Liver (tissue), 7 donors: ENCODE measurements at regions not wholly inside any gene's neighbourhood (a gene's known extent, or its start where the extent isn't known, plus 50 kb on each side); places are given as distances from the start of the nearest gene placed in this dataset.

Experiments used
- DNase-seq: peaks from one replicate; pipeline ENCODE4 v3.0.0-alpha.2; 2017; ENCODE audit warnings: low spot score
- H3K27ac ChIP-seq, 2 donors: one replicate each; pipeline ENCODE4 v1.7.0; 2013; ENCODE audit warnings: inconsistent platforms in 2 of 2, low read length in 2 of 2, control low read depth in 1 of 2, low read depth in 1 of 2, mild to moderate bottlenecking in 1 of 2
- H3K27me3 ChIP-seq, 4 donors: one replicate each; pipeline versions ENCODE4 v1.6.1 to v1.7.0; 2013; ENCODE audit warnings: low read length in 3 of 4, inconsistent platforms in 1 of 4, mild to moderate bottlenecking in 1 of 4, moderate library complexity in 1 of 4; ENCODE audit not compliant: control insufficient read depth in 4 of 4, insufficient read depth in 4 of 4
- H3K36me3 ChIP-seq, 4 donors: one replicate each; pipeline versions ENCODE4 v1.6.1 to v1.7.0; 2013; ENCODE audit warnings: low read length in 3 of 4, mild to moderate bottlenecking in 3 of 4, low read depth in 1 of 4, moderate library complexity in 1 of 4; ENCODE audit not compliant: control insufficient read depth in 4 of 4, insufficient read depth in 3 of 4
- H3K4me1 ChIP-seq, 4 donors: one replicate each; pipeline versions ENCODE4 v1.6.1 to v1.7.0; 2013; ENCODE audit warnings: low read length in 3 of 4, mild to moderate bottlenecking in 3 of 4, moderate library complexity in 1 of 4; ENCODE audit not compliant: control insufficient read depth in 4 of 4, insufficient read depth in 4 of 4
- H3K4me3 ChIP-seq, 3 donors: one replicate each; pipeline versions ENCODE4 v1.6.1 to v1.7.0; 2013; ENCODE audit warnings: low read length in 3 of 3, control low read depth in 1 of 3, low read depth in 1 of 3, mild to moderate bottlenecking in 1 of 3
- H3K9ac ChIP-seq, 2 donors: one replicate each; pipeline ENCODE4 v1.7.0; 2013; ENCODE audit warnings: low read length in 2 of 2, mild to moderate bottlenecking in 2 of 2, moderate library complexity in 2 of 2, control low read depth in 1 of 2, low read depth in 1 of 2
- H3K9me3 ChIP-seq, 4 donors: one replicate each; pipeline versions ENCODE4 v1.6.1 to v1.7.0; 2013; ENCODE audit warnings: low read length in 3 of 4; ENCODE audit not compliant: control insufficient read depth in 4 of 4
- FOXA1 ChIP-seq: IDR thresholded peaks from 2 replicates; pipeline ENCODE4 v1.6.1; 2016; ENCODE audit warnings: antibody characterized with exemption
- JUND ChIP-seq, 2 donors: IDR thresholded peaks; 2 replicates each; pipeline ENCODE4 v1.6.1; 2016; ENCODE audit warnings: antibody characterized with exemption in 2 of 2
- RAD21 ChIP-seq, 2 donors: IDR thresholded peaks; 2 replicates each; pipeline ENCODE4 v1.6.1; 2016; ENCODE audit warnings: antibody characterized with exemption in 2 of 2, mild to moderate bottlenecking in 2 of 2
- SP1 ChIP-seq: IDR thresholded peaks from 2 replicates; pipeline ENCODE4 v1.6.1; 2018; ENCODE audit warnings: antibody characterized with exemption, mild to moderate bottlenecking
- TAF1 ChIP-seq: conservative IDR thresholded peaks from 2 replicates; pipeline ENCODE4 v1.6.1; 2016; ENCODE audit warnings: antibody characterized with exemption, mild to moderate bottlenecking
- YY1 ChIP-seq: IDR thresholded peaks from 2 replicates; pipeline ENCODE4 v1.6.1; 2016; ENCODE audit warnings: antibody characterized with exemption, mild to moderate bottlenecking
- WGBS: extraction: QIAGEN DNeasy Blood & Tissue Kit; methylation state at CpG from one replicate; pipeline ENCODE4 v1.1.7; 2013; 5-methylcytosine and 5-hydroxymethylcytosine counted together
- TF ChIP-seq, protein P1 (sequence below): IDR thresholded peaks from 2 replicates; pipeline ENCODE4 v1.6.1; 2016; ENCODE audit warnings: antibody characterized with exemption, mild to moderate bottlenecking
- TF ChIP-seq, protein P2 (sequence below): IDR thresholded peaks from 2 replicates; pipeline ENCODE4 v1.6.1; 2016; ENCODE audit warnings: antibody characterized with exemption
- donor health status: healthy.
- donor health status: healthy.
- donor health status: healthy.
- donor health status: healthy.

DNA sequence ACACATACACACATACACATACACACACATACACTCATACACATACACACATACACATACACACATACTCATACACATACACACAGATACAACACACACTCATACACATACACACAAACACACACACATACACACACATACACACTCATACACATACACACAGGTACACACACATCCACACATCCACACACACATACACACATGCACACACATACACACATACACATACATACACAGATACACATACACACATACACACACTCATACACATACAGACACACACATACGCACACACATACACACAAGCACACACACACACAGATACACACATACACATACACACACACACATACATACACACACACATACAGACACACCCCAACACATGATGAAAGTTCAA lies 729.1 kb upstream of the SOX11 start:
- H3K27ac ChIP-seq: no peak overlapping the region
- no peak overlapping the region for H3K4me3 ChIP-seq
- peaks cover 0 to 6% (median under 1%) of the 10 kb centered on the region in 4 donors for H3K27me3 ChIP-seq
- H3K9me3 ChIP-seq: no peaks in the 10 kb centered on the region
- WGBS: 94% methylated on average over 1 of the region's 1 CpG
- DNase-seq: no peak
- no peaks in the 10 kb centered on the region for H3K36me3 ChIP-seq
- H3K9ac ChIP-seq: no peak overlapping the region
- no peaks in the 10 kb centered on the region for H3K4me1 ChIP-seq
- TF ChIP-seq FOXA1: no peak
- TF ChIP-seq, protein P1, sequence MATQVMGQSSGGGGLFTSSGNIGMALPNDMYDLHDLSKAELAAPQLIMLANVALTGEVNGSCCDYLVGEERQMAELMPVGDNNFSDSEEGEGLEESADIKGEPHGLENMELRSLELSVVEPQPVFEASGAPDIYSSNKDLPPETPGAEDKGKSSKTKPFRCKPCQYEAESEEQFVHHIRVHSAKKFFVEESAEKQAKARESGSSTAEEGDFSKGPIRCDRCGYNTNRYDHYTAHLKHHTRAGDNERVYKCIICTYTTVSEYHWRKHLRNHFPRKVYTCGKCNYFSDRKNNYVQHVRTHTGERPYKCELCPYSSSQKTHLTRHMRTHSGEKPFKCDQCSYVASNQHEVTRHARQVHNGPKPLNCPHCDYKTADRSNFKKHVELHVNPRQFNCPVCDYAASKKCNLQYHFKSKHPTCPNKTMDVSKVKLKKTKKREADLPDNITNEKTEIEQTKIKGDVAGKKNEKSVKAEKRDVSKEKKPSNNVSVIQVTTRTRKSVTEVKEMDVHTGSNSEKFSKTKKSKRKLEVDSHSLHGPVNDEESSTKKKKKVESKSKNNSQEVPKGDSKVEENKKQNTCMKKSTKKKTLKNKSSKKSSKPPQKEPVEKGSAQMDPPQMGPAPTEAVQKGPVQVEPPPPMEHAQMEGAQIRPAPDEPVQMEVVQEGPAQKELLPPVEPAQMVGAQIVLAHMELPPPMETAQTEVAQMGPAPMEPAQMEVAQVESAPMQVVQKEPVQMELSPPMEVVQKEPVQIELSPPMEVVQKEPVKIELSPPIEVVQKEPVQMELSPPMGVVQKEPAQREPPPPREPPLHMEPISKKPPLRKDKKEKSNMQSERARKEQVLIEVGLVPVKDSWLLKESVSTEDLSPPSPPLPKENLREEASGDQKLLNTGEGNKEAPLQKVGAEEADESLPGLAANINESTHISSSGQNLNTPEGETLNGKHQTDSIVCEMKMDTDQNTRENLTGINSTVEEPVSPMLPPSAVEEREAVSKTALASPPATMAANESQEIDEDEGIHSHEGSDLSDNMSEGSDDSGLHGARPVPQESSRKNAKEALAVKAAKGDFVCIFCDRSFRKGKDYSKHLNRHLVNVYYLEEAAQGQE: no peak

DNA sequence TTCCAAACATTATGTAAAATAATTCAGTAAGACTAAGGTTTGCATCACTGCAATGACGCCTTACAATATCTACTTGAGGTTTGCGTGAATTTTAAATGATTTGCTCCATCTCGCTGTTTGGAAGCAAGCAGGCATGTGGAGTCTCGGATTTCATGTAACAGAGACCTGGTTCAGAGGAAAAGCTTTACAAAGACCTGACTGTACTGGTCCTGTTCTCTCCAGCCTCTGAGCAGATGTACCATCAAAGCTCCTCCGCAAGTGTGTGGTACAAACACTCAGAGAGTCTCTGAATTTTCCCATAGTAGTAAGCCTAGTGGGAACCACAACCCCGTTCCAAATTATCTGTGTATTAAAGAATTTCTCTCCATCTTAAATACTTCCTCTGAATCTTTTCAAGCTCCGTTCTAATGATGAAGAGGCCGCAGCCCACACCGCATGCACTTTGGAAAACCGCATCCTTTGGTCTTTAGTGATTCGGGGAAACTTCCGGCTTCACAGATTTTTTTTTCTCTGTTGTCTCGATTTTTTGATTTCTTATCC lies 728.1 kb upstream of the SOX11 start:
- Histone ChIP-seq H3K9ac (no peak overlapping the region), H3K36me3 (no peaks in the 10 kb centered on the region), H3K4me1 (no peaks in the 10 kb centered on the region), H3K27me3 (peaks cover 0 to 5% (median 0%) of the 10 kb centered on the region in 4 donors), H3K4me3 (no peak overlapping the region), H3K9me3 (no peaks in the 10 kb centered on the region), H3K27ac (no peak overlapping the region)
- TF ChIP-seq, protein P1: no peak
- TF ChIP-seq TAF1 (no peak), JUND (IDR thresholded peaks at IDR 0.05) (no peak)
- WGBS: 84% methylated on average over 13 of the region's 13 CpGs
- DNase-seq: no peak

DNA sequence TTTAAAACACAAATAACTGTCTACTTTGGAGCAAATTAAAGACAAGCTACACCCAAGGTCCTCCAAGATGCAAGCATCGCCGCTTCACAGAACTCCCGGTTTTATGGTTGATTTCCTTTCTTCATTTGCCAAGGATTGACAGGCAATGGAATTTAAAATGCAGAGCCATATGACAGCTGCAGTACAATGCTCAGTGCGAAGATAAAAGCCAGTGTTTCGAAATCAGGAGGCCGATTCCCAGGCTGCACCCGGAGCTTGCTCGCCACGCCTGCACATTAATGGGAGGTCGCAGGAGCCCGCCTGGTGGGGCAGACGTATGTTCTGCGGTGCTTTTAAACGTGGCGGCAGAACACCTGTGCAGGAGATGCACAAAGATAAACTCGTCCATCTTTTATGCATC lies 727.6 kb upstream of the SOX11 start:
- no peak for TF ChIP-seq TAF1
- TF ChIP-seq JUND (IDR thresholded peaks at IDR 0.05): no peak
- TF ChIP-seq, protein P2, sequence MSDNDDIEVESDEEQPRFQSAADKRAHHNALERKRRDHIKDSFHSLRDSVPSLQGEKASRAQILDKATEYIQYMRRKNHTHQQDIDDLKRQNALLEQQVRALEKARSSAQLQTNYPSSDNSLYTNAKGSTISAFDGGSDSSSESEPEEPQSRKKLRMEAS: no peak
- TF ChIP-seq SP1: no peak
- no peak for TF ChIP-seq FOXA1
- TF ChIP-seq RAD21 (IDR thresholded peaks at IDR 0.05): no peak
- TF ChIP-seq YY1: no peak
- H3K4me3 ChIP-seq: no peak overlapping the region
- no peaks in the 10 kb centered on the region for H3K4me1 ChIP-seq
- H3K9me3 ChIP-seq: no peaks in the 10 kb centered on the region
- peaks cover 0 to 5% (median 0%) of the 10 kb centered on the region in 4 donors for H3K27me3 ChIP-seq
- WGBS: 80% methylated on average over 16 of the region's 16 CpGs
- DNase-seq: no peak
- H3K27ac ChIP-seq: no peak overlapping the region
- no peak overlapping the region for H3K9ac ChIP-seq
- H3K36me3 ChIP-seq: no peaks in the 10 kb centered on the region
